Hepatocyte (in vitro differentiated cells): ENCODE measurements at regions not wholly inside any gene's neighbourhood (a gene's known extent, or its start where the extent isn't known, plus 50 kb on each side); places are given as distances from the start of the nearest gene placed in this dataset.

Source experiments
- CTCF ChIP-seq: fragments of 200-600 bp; sonication (generic); IDR thresholded peaks from 2 replicates; pipeline ENCODE4 v1.5.1; 2016; ENCODE audit warnings: antibody characterized with exemption, mild to moderate bottlenecking; ENCODE audit not compliant: poor library complexity
- EZH2 ChIP-seq: fragments of 200-600 bp; sonication (generic); IDR thresholded peaks from 2 replicates; pipeline ENCODE4 v1.6.1; 2016; ENCODE audit warnings: antibody characterized with exemption, mild to moderate bottlenecking, borderline replicate concordance

- TF ChIP-seq CTCF: no peak
- TF ChIP-seq EZH2: no peak
These were observed 136.2 kb upstream of the IPO9 start for GRCh38 chr1:201692555-201693394.
